ENCODE measurements at regions not wholly inside any gene's neighbourhood (a gene's known extent, or its start where the extent isn't known, plus 50 kb on each side); places are given as distances from the start of the nearest gene placed in this dataset.

GRCh38 chr1:212519131-212519530 is 86.4 kb downstream of the NENF start:
- H3K27ac ChIP-seq, result no peak overlapping the region
- intact Hi-C loops (cut with DNase I; ENCODE audit: low total_unique reads), result no loop called here
- no peak for TF ChIP-seq CTCF (IDR thresholded peaks at IDR 0.05 in 8 of 11, conservative IDR thresholded peaks at IDR 0.05 in 3 of 11)
- no peak for TF ChIP-seq POLR2A (IDR thresholded peaks at IDR 0.05)
- no peak for TF ChIP-seq POLR2AphosphoS5 (IDR thresholded peaks at IDR 0.05)

GRCh38 chr1:212520299-212520698 is 87.6 kb downstream of the NENF start:
- no peaks in the 10 kb centered on the region for H3K9me3 ChIP-seq
- TF ChIP-seq POLR2A (IDR thresholded peaks at IDR 0.05) (no peak), POLR2AphosphoS5 (IDR thresholded peaks at IDR 0.05) (no peak), CTCF (IDR thresholded peaks at IDR 0.05 in 8 of 11, conservative IDR thresholded peaks at IDR 0.05 in 3 of 11) (no peak)
- intact Hi-C loops (cut with DNase I; ENCODE audit: low total_unique reads), result no loop called here
- H3K36me3 ChIP-seq, result no peaks in the 10 kb centered on the region
- no peak overlapping the region for H3K4me3 ChIP-seq
- H3K4me1 ChIP-seq, result no peaks in the 10 kb centered on the region
- H3K27ac ChIP-seq, result no peak overlapping the region
- peaks cover 0 to 26% (median under 1%) of the 10 kb centered on the region in 7 donors for H3K27me3 ChIP-seq (replicated peaks in 1 of 7)
- DNase-seq, result no peak

More at GRCh38 chr1:212519131-212519530, 86.4 kb downstream of the NENF start:
- no peak overlapping the region for H3K4me3 ChIP-seq
- peaks cover 0 to 37% (median 12%) of the 10 kb centered on the region in 7 donors for H3K27me3 ChIP-seq (replicated peaks in 1 of 7)
- H3K9me3 ChIP-seq, result no peaks in the 10 kb centered on the region
- peaks cover 3 to 11% (median 8%) of the 10 kb centered on the region in 6 donors for H3K4me1 ChIP-seq
- no peak for DNase-seq
- WGBS, 5 donors, result 81 to 86% (median 85%) methylated on average over 2 of the region's 2 CpGs
- H3K36me3 ChIP-seq, result no peaks in the 10 kb centered on the region

GRCh38 chr1:212520746-212521145 is 87.8 kb upstream of the ATF3 start:
- H3K4me1 ChIP-seq, result no peaks in the 10 kb centered on the region
- no peaks in the 10 kb centered on the region for H3K36me3 ChIP-seq
- intact Hi-C loops (cut with DNase I; ENCODE audit: low total_unique reads), result no loop called here
- no peaks in the 10 kb centered on the region for H3K9me3 ChIP-seq
- no peak for DNase-seq
- peaks cover 0 to 21% (median 0%) of the 10 kb centered on the region in 7 donors for H3K27me3 ChIP-seq (replicated peaks in 1 of 7)
- WGBS, 5 donors, result 87 to 92% (median 89%) methylated on average over 5 of the region's 5 CpGs
- no peak overlapping the region for H3K27ac ChIP-seq
- TF ChIP-seq POLR2A (IDR thresholded peaks at IDR 0.05) (no peak), POLR2AphosphoS5 (IDR thresholded peaks at IDR 0.05) (no peak), CTCF (IDR thresholded peaks at IDR 0.05 in 8 of 11, conservative IDR thresholded peaks at IDR 0.05 in 3 of 11) (no peak)
- no peak overlapping the region for H3K4me3 ChIP-seq

- intact Hi-C loops (cut with DNase I; ENCODE audit: low total_unique reads), result no loop called here
Measured at GRCh38 chr1:212525479-212526110, 83.0 kb upstream of the ATF3 start.

More at GRCh38 chr1:212525479-212526110, 83.0 kb upstream of the ATF3 start:
- no peak overlapping the region for H3K4me3 ChIP-seq
- peaks cover 0 to 9% (median 0%) of the 10 kb centered on the region in 7 donors for H3K27me3 ChIP-seq (replicated peaks in 1 of 7)
- DNase-seq, result no peak
- H3K4me1 ChIP-seq, result no peaks in the 10 kb centered on the region
- no peaks in the 10 kb centered on the region for H3K9me3 ChIP-seq
- H3K27ac ChIP-seq, result no peak overlapping the region
- no peaks in the 10 kb centered on the region for H3K36me3 ChIP-seq
- TF ChIP-seq CTCF (IDR thresholded peaks at IDR 0.05 in 8 of 11, conservative IDR thresholded peaks at IDR 0.05 in 3 of 11) (no peak), POLR2AphosphoS5 (IDR thresholded peaks at IDR 0.05) (no peak), POLR2A (IDR thresholded peaks at IDR 0.05) (no peak)
- WGBS, 5 donors, result 88 to 93% (median 90%) methylated on average over 7 of the region's 7 CpGs
